Mesenchymal stem cell (in vitro differentiated cells and primary cell): ENCODE measurements at regions not wholly inside any gene's neighbourhood (a gene's known extent, or its start where the extent isn't known, plus 50 kb on each side); places are given as distances from the start of the nearest gene placed in this dataset.

Experiments
- DNase-seq: peaks from one replicate; pipeline ENCODE4 v3.0.0-alpha.2; 2013
- H2AFZ ChIP-seq: one replicate; pipeline ENCODE4 v1.6.1; 2013; ENCODE audit warnings: low read depth, mild to moderate bottlenecking, control low read depth, inconsistent platforms, low read length, moderate library complexity
- H2AK5ac ChIP-seq: 2 replicates; pipeline ENCODE4 v1.6.1; 2013; ENCODE audit warnings: low read length, moderate library complexity, mild to moderate bottlenecking, inconsistent platforms; ENCODE audit not compliant: severe bottlenecking
- H2BK120ac ChIP-seq: one replicate; pipeline ENCODE4 v1.6.1; 2013; ENCODE audit warnings: low read depth, mild to moderate bottlenecking, inconsistent platforms, low read length, moderate library complexity
- H2BK12ac ChIP-seq, 2 experiments: one replicate each; pipeline ENCODE4 v1.6.1; 2013; ENCODE audit warnings: inconsistent platforms in 2 of 2, low read length in 2 of 2, mild to moderate bottlenecking in 2 of 2, moderate library complexity in 2 of 2, control low read depth in 1 of 2
- H2BK15ac ChIP-seq: one replicate; pipeline ENCODE4 v1.6.1; 2013; ENCODE audit warnings: mild to moderate bottlenecking, low read depth, inconsistent platforms; ENCODE audit not compliant: poor library complexity, severe bottlenecking
- H2BK5ac ChIP-seq: 2 replicates; pipeline ENCODE4 v1.6.1; 2013; ENCODE audit warnings: low read depth, mild to moderate bottlenecking, low read length, control low read depth, inconsistent platforms; ENCODE audit not compliant: poor library complexity, severe bottlenecking
- H3K14ac ChIP-seq, 2 experiments: one replicate each; pipeline ENCODE4 v1.6.1; 2013; ENCODE audit warnings: inconsistent platforms in 2 of 2, low read length in 2 of 2, control low read depth in 1 of 2, mild to moderate bottlenecking in 1 of 2, moderate library complexity in 1 of 2
- H3K18ac ChIP-seq, 2 experiments: one replicate each; pipeline ENCODE4 v1.6.1; 2013; ENCODE audit warnings: inconsistent platforms in 2 of 2, low read length in 2 of 2, control low read depth in 1 of 2, low read depth in 1 of 2, mild to moderate bottlenecking in 1 of 2
- H3K23ac ChIP-seq, 2 experiments: one replicate each; pipeline ENCODE4 v1.6.1; 2013; ENCODE audit warnings: inconsistent platforms in 2 of 2, low read length in 2 of 2, mild to moderate bottlenecking in 2 of 2, moderate library complexity in 2 of 2, control low read depth in 1 of 2
- H3K27ac ChIP-seq: 2 replicates; pipeline ENCODE4 v1.5.1; 2013; ENCODE audit warnings: mild to moderate bottlenecking, moderate library complexity, low read length, control low read depth, inconsistent platforms; ENCODE audit not compliant: poor library complexity, severe bottlenecking
- H3K27me3 ChIP-seq, 2 experiments: 2 replicates each; pipeline versions ENCODE4 v1.6.1 to v1.7.0; 2013; ENCODE audit warnings: low read length in 2 of 2, mild to moderate bottlenecking in 2 of 2, moderate library complexity in 2 of 2, control low read depth in 1 of 2, inconsistent platforms in 1 of 2; ENCODE audit not compliant: control insufficient read depth in 1 of 2, insufficient read depth in 1 of 2
- H3K36me3 ChIP-seq, 2 experiments: 2 replicates each; pipeline versions ENCODE4 v1.6.1 to v1.7.0; 2013; ENCODE audit warnings: low read length in 2 of 2, control low read depth in 1 of 2, inconsistent platforms in 1 of 2, low read depth in 1 of 2, mild to moderate bottlenecking in 1 of 2; ENCODE audit not compliant: insufficient read depth in 2 of 2, control insufficient read depth in 1 of 2
- H3K4ac ChIP-seq, 2 experiments: one replicate each; pipeline ENCODE4 v1.6.1; 2013; ENCODE audit warnings: inconsistent platforms in 2 of 2, low read length in 2 of 2, mild to moderate bottlenecking in 2 of 2, moderate library complexity in 2 of 2, control low read depth in 1 of 2, low read depth in 1 of 2
- H3K4me1 ChIP-seq: 2 replicates; pipeline ENCODE4 v1.6.1; 2013; ENCODE audit warnings: low read depth, low read length, control low read depth; ENCODE audit not compliant: control insufficient read depth, insufficient read depth
- H3K4me2 ChIP-seq: 2 replicates; pipeline ENCODE4 v1.6.1; 2013; ENCODE audit warnings: low read length, mild to moderate bottlenecking, inconsistent platforms; ENCODE audit not compliant: poor library complexity, severe bottlenecking
- H3K4me3 ChIP-seq, 2 experiments: 2 replicates each; pipeline versions ENCODE4 v1.5.1 to v1.7.0; 2013; ENCODE audit warnings: low read length in 2 of 2, mild to moderate bottlenecking in 2 of 2, control low read depth in 1 of 2, low read depth in 1 of 2; ENCODE audit not compliant: insufficient read depth in 1 of 2
- H3K79me1 ChIP-seq: replicated peaks from 2 replicates; pipeline ENCODE4 v1.6.1; 2013; ENCODE audit warnings: mild to moderate bottlenecking, control low read depth, low read length, inconsistent platforms; ENCODE audit not compliant: poor library complexity, severe bottlenecking
- H3K9ac ChIP-seq: 2 replicates; pipeline ENCODE4 v1.7.0; 2013; ENCODE audit warnings: mild to moderate bottlenecking, low read length, moderate library complexity
- H3K9me3 ChIP-seq: 2 replicates; pipeline ENCODE4 v1.7.0; 2013; ENCODE audit warnings: mild to moderate bottlenecking, low read length; ENCODE audit not compliant: control insufficient read depth
- H4K8ac ChIP-seq: one replicate; pipeline ENCODE4 v1.6.1; 2013; ENCODE audit warnings: inconsistent platforms, mild to moderate bottlenecking, low read length, moderate library complexity
- H4K91ac ChIP-seq: one replicate; pipeline ENCODE4 v1.6.1; 2013; ENCODE audit warnings: mild to moderate bottlenecking, low read length, inconsistent platforms
- WGBS: methylation state at CpG from one replicate; pipeline ENCODE4 v1.1.7; 2013; ENCODE audit warnings: mixed read lengths; 5-methylcytosine and 5-hydroxymethylcytosine counted together

DNA sequence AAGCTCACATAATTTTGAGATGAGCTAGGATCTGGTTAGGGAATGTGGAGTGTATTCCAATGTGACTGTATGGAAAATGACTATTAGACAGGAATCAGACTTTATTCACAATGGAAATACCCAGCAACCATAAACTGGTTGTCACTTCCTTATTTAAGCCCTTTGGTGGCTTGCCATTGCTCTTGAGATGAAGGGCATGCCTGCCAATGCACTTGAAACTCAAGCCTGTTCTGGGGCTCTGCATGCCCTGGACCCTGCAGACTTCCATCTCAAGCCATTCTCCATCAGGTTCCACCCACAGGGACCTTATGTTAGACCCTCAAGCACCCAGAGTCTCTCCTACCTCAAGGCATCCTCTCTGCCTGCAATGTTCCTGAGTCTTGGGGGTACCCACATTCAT, 145.5 kb downstream of the MPP7 start:
- H3K23ac ChIP-seq: no peak overlapping the region
- no peak overlapping the region for H2AFZ ChIP-seq
- H4K91ac ChIP-seq: no peak overlapping the region
- no peak overlapping the region for H2AK5ac ChIP-seq
- H3K4me1 ChIP-seq: no peaks in the 10 kb centered on the region
- H3K27ac ChIP-seq: no peak overlapping the region
- H3K9me3 ChIP-seq: no peaks in the 10 kb centered on the region
- H2BK5ac ChIP-seq: no peak overlapping the region
- no peaks in the 10 kb centered on the region for H3K36me3 ChIP-seq
- no peak overlapping the region for H3K14ac ChIP-seq
- no peak overlapping the region for H3K4me2 ChIP-seq
- H3K4ac ChIP-seq: no peak overlapping the region
- no peak overlapping the region for H3K4me3 ChIP-seq
- H3K27me3 ChIP-seq: peaks cover 0 to 4% of the 10 kb centered on the region in 2 experiments
- DNase-seq: no peak
- H2BK12ac ChIP-seq: no peak overlapping the region
- H3K18ac ChIP-seq: no peak overlapping the region
- H4K8ac ChIP-seq: no peak overlapping the region
- H3K79me1 ChIP-seq: peaks cover 10% of the 10 kb centered on the region
- no peak overlapping the region for H3K9ac ChIP-seq
- H2BK15ac ChIP-seq: no peak overlapping the region
- no peak overlapping the region for H2BK120ac ChIP-seq

DNA sequence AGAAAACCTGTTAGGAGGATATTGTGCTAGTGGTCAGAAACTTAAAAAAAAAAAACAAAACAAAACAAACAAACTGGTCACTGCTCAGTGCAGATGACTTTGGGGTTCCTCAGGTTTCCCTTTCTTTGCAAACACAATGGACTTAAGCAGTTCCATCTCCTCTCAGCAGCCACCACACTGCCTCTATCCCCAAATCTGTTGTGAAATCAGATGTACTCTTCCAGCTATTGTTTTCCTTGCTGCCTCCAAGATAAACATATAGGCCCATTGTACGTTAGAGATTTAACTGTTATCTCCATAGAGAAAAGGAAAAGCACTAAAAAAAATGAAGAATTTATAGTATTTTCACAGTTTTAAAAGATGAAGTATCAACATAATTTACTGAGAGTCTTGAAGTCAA, 147.1 kb downstream of the MPP7 start:
- Histone ChIP-seq H3K14ac (no peak overlapping the region), H2BK5ac (no peak overlapping the region), H3K36me3 (no peaks in the 10 kb centered on the region), H4K91ac (no peak overlapping the region), H3K23ac (no peak overlapping the region), H3K27me3 (peaks cover 0 to 4% of the 10 kb centered on the region in 2 experiments), H3K4me3 (no peak overlapping the region), H3K4me1 (no peaks in the 10 kb centered on the region), H2BK120ac (no peak overlapping the region), H2AFZ (no peak overlapping the region), H3K4me2 (no peak overlapping the region), H3K18ac (no peak overlapping the region), H3K9ac (no peak overlapping the region), H4K8ac (no peak overlapping the region), H2AK5ac (no peak overlapping the region), H3K27ac (no peak overlapping the region), H3K9me3 (no peaks in the 10 kb centered on the region), H2BK15ac (no peak overlapping the region), H2BK12ac (no peak overlapping the region), H3K79me1 (peaks cover 10% of the 10 kb centered on the region), H3K4ac (no peak overlapping the region)
- no peak for DNase-seq
- WGBS: no CpG with 5 or more reads among the region's 1 CpG

GRCh38 chr10:28151636-28152035, 151.2 kb downstream of the MPP7 start:
- no peaks in the 10 kb centered on the region for H3K36me3 ChIP-seq
- no peak overlapping the region for H3K23ac ChIP-seq
- no peaks in the 10 kb centered on the region for H3K79me1 ChIP-seq
- H2BK120ac ChIP-seq: no peak overlapping the region
- H2AK5ac ChIP-seq: no peak overlapping the region
- H4K8ac ChIP-seq: no peak overlapping the region
- H4K91ac ChIP-seq: no peak overlapping the region
- no peak overlapping the region for H3K4me2 ChIP-seq
- no peak overlapping the region for H2AFZ ChIP-seq
- no peak overlapping the region for H3K18ac ChIP-seq
- H3K4me1 ChIP-seq: no peaks in the 10 kb centered on the region
- no peak overlapping the region for H3K27ac ChIP-seq
- no peak overlapping the region for H2BK12ac ChIP-seq
- H2BK5ac ChIP-seq: no peak overlapping the region
- no peak overlapping the region for H3K14ac ChIP-seq
- DNase-seq: no peak
- no peak overlapping the region for H3K9ac ChIP-seq
- no peaks in the 10 kb centered on the region for H3K9me3 ChIP-seq
- no peak overlapping the region for H2BK15ac ChIP-seq
- H3K4me3 ChIP-seq: no peak overlapping the region
- no peak overlapping the region for H3K4ac ChIP-seq
- no peaks in the 10 kb centered on the region for H3K27me3 ChIP-seq
- WGBS: 94% methylated on average over 2 of the region's 3 CpGs

- Histone ChIP-seq H2BK15ac (no peak overlapping the region), H3K27me3 (no peaks in the 10 kb centered on the region), H3K4ac (no peak overlapping the region), H3K9me3 (no peaks in the 10 kb centered on the region), H3K79me1 (no peaks in the 10 kb centered on the region), H4K91ac (no peak overlapping the region), H3K14ac (no peak overlapping the region), H2AFZ (no peak overlapping the region), H2BK5ac (no peak overlapping the region), H3K4me2 (no peak overlapping the region), H2AK5ac (no peak overlapping the region), H4K8ac (no peak overlapping the region), H3K27ac (no peak overlapping the region), H3K4me3 (no peak overlapping the region), H2BK120ac (no peak overlapping the region), H3K9ac (no peak overlapping the region), H3K4me1 (no peaks in the 10 kb centered on the region), H2BK12ac (no peak overlapping the region), H3K23ac (no peak overlapping the region), H3K18ac (no peak overlapping the region), H3K36me3 (no peaks in the 10 kb centered on the region)
- WGBS: 98% methylated on average over 6 of the region's 7 CpGs
- no peak for DNase-seq
These were observed 150.9 kb upstream of the ODAD2 start for GRCh38 chr10:28149746-28150145.
